Lower leg skin (tissue), 3 donors: ENCODE measurements at regions not wholly inside any gene's neighbourhood (a gene's known extent, or its start where the extent isn't known, plus 50 kb on each side); places are given as distances from the start of the nearest gene placed in this dataset.

Experiments used
- CTCF ChIP-seq, 3 donors: fragments of 450-650 bp; IDR thresholded peaks; one replicate each; pipeline ENCODE4 v1.5.1; 2016; ENCODE audit warnings: antibody characterized with exemption in 3 of 3, mild to moderate bottlenecking in 3 of 3, moderate library complexity in 2 of 3
- POLR2A ChIP-seq, 2 donors: fragments of 450-650 bp; IDR thresholded peaks; one replicate each; pipeline ENCODE4 v1.6.1; 2016 to 2017; ENCODE audit warnings: antibody characterized with exemption in 2 of 2, mild to moderate bottlenecking in 1 of 2, moderate library complexity in 1 of 2

GRCh38 chr6:14922706-14923460 lies 323.0 kb upstream of the JARID2 start:
- TF ChIP-seq CTCF (IDR thresholded peaks at IDR 0.05) (no peak), POLR2A (IDR thresholded peaks at IDR 0.05) (no peak)
